ENCODE measurements at regions not wholly inside any gene's neighbourhood (a gene's known extent, or its start where the extent isn't known, plus 50 kb on each side); places are given as distances from the start of the nearest gene placed in this dataset.
A peak's percentile ranks its signal among the peaks of the same experiment; 100 is the strongest.

DNA sequence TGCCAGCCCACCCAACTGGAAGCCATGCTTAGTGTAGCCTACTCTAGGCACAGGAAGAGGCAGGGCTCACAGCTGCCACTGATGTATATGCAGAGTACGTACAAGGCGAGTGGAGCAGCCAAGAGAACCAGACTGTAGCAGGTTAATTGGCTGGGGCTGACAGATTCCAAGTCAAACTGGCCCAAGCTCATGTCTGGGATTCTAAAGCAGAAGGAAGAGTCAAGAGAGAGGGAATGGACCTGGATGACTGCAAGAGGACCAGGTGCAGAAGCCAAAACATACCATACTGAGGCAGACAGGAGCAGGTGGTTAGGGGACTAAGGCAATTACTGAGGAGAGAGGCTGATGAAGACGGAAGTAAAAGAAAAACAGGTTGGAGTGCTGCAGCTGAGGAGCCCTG lies 51.3 kb upstream of the LRRN2 start:
- Mint-ChIP-seq H3K4me3 (no peak overlapping the region), H3K36me3 (ENCODE audit: low read depth) (no peaks in the 10 kb centered on the region), H3K4me1 (no peaks in the 10 kb centered on the region), H3K9me3 (peaks cover 5% of the 10 kb centered on the region), H3K27me3 (peaks cover 30% of the 10 kb centered on the region), H3K27ac (no peak overlapping the region)
- ATAC-seq (replicated peaks), result no peak

DNA sequence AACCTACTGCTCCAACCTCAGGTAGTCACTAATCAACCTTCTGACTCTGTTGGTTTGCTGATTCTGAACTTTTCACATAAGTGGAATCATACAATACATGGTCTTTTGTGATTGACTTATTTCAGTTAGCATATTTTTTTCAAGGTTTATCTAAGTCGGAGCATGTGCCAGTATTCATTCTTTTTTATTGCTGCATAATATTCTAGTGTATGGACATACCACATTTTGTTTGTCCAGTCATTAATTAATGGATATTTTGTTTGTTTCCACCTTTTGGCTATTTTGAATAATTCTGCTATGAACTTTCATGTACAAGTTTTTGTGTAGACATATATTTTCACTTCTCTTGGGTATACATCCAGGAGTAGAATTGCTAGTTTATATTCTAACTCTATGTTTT lies 53.0 kb upstream of the LRRN2 start:
- Mint-ChIP-seq H3K9me3 (peaks cover 5% of the 10 kb centered on the region), H3K27ac (no peak overlapping the region), H3K4me3 (no peak overlapping the region), H3K36me3 (ENCODE audit: low read depth) (no peaks in the 10 kb centered on the region), H3K4me1 (no peaks in the 10 kb centered on the region), H3K27me3 (peaks cover 37% of the 10 kb centered on the region)
- no peak for ATAC-seq (replicated peaks)

DNA sequence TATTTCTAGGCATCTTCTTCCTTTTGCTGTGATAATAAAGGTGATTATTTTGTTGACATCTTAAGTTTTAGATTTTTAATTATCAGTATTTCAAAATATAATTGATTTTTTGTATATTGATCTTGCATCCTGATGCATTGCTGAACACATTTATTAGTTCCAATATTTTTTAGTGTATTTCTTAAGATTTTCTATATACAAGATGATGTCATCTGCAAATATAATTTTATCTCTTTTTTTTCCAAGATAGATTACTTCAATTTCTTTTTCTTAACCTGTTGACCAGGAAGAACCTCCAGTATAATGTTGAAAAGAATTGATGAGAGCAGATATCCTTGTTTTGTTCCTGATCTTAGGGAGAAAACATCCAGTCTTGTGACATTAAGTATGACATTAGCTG lies 54.8 kb upstream of the LRRN2 start:
- Mint-ChIP-seq H3K27ac (no peak overlapping the region), H3K27me3 (peaks cover 42% of the 10 kb centered on the region), H3K4me1 (no peaks in the 10 kb centered on the region), H3K9me3 (peaks cover 5% of the 10 kb centered on the region), H3K36me3 (ENCODE audit: low read depth) (no peaks in the 10 kb centered on the region), H3K4me3 (no peak overlapping the region)
- no peak for ATAC-seq (replicated peaks)

DNA sequence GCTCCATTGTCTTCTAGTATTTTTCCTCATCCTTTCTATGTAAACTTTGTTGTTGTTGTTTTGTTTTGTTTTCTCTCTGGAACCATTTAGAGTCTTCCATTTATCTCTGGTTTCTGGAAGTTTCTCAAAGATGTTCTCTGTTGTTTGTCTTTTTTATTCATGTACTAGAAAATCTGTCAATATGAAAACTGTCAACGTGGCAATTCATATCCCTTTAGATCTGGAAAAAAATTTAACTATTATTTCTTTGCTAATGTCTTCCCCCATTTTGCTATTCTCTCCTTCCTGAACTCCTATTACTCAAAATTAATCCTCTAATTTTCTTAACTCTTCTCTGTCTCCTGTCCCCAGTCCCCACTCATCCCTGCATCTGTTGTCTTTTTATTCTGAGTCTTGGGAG lies 55.9 kb upstream of the LRRN2 start:
- ATAC-seq (replicated peaks), result no peak
- Mint-ChIP-seq H3K27ac (no peak overlapping the region), H3K36me3 (ENCODE audit: low read depth) (no peaks in the 10 kb centered on the region), H3K4me1 (no peaks in the 10 kb centered on the region), H3K9me3 (peaks cover 5% of the 10 kb centered on the region), H3K27me3 (peaks cover 38% of the 10 kb centered on the region), H3K4me3 (no peak overlapping the region)

DNA sequence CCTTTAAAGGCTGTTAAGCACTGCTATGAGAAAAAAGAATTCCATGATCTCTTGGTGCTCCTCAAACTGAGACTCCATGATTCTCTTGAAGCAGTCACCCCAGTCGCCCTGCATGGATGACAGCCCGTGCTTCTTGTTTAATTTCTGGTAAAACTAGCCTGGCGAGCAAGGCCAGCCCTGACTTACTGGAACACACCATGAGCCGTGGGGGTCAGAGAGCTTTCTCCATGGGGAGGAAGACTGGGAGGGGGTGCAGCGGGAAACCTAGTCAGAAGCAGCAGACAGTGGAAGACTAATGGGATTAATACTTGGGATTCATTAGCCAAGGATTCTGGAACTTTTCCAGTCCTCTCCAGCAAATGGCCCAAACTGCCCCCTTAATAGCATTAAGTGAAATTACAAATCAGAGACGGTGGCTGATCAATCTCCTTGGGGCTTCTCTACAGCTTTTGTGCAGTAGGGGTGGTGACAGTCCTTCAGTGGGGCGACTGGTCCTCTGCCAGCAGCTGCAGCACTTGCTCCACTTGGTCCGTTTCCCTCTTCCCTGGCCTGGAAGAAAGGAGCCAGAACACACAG lies 57.2 kb upstream of the LRRN2 start:
- Mint-ChIP-seq H3K27ac (no peak overlapping the region), H3K4me1 (no peaks in the 10 kb centered on the region), H3K27me3 (peaks cover 34% of the 10 kb centered on the region), H3K9me3 (no peaks in the 10 kb centered on the region), H3K36me3 (ENCODE audit: low read depth) (no peaks in the 10 kb centered on the region), H3K4me3 (no peak overlapping the region)
- ATAC-seq (replicated peaks), result no peak

DNA sequence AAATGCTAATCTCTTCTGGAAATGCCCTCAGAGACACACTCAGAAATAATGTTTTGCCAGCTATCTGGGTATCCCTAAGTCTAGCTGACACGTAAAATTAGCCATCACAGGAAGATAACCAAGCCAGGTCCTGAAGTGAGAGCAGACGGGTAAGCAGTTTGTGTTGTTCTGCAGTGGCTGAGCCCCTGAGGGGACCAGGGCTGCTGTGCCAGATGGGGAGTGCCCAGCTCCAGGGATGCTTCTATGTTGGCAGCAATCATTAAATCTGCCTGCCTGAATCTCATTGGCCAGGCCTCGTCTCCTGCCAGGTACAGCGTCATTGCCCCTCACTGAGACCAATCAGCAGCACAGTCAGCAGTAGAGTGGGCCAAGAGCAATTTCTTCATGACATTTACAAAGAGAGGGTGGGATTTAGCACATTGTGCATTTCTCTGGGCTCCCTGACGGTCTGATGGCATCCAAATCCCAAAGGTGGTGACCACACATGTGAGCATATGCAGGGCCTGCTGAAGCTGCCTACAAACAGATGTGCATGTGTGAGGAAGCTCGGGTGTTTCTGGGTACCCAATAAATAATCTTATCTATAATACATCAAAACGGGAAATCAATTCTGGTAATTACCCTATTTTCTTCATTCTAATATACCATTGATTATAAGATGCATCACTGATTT lies 58.7 kb upstream of the LRRN2 start:
- H3K4me1 Mint-ChIP-seq, result no peaks in the 10 kb centered on the region
- H3K9me3 Mint-ChIP-seq, result no peaks in the 10 kb centered on the region
- no peak for ATAC-seq (replicated peaks)
- peaks cover 28% of the 10 kb centered on the region for H3K27me3 Mint-ChIP-seq
- no peak overlapping the region for H3K4me3 Mint-ChIP-seq
- no peak overlapping the region for H3K27ac Mint-ChIP-seq
- H3K36me3 Mint-ChIP-seq (ENCODE audit: low read depth), result no peaks in the 10 kb centered on the region

DNA sequence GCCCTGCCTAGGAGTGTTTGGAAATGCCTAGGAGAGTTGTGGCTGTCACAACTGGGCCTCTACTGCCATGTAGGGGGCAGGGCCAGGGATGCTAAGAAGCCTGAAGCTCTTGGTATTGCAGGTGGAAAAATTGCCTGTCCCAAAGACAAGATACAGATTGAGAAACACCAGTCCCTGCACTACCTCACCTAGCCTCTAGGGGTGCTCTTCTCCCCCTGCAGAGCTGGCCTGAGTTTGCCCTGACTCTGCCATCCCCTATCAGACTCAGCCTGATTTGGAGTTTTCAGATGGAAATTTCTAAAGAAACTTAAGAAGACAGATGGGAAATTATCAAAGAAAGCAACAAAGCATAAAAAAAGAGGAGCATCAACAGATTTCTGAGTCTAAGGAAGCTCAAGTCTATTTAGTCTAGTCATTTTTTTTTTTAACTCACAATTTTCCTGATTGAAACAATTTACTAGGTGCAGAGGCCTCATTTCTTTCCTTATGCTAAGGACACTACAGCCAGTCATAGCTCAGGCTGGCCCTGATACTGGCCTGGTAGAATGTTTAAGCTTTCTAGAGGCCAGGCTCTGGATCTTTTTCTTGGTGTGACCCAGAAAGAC lies 61.4 kb upstream of the LRRN2 start:
- H3K4me3 Mint-ChIP-seq, result no peak overlapping the region
- H3K27me3 Mint-ChIP-seq, result peaks cover 17% of the 10 kb centered on the region
- peak; percentile 77 for ATAC-seq (replicated peaks)
- H3K4me1 Mint-ChIP-seq, result no peaks in the 10 kb centered on the region
- H3K9me3 Mint-ChIP-seq, result no peaks in the 10 kb centered on the region
- H3K36me3 Mint-ChIP-seq (ENCODE audit: low read depth), result no peaks in the 10 kb centered on the region
- H3K27ac Mint-ChIP-seq, result no peak overlapping the region

DNA sequence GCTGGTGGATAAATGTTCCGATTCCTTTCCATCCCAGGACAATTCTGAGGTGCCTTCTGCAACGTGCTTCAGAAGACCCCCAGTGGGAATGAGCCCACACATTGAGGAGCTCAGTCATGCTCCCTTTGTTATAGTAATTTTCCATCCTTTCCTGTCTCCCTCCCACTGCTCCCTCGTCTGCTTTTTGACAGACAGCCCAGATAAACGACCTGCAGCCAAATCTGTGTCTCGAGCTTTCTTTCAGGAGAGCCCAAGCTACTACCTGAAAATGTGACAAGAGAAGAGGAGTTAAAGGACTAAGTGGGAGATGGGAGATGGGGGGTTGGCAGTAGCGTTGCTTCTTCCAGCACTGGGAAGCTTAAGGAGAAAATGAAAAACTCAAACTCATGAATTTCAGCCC lies 65.9 kb upstream of the LRRN2 start:
- no peak for ATAC-seq (replicated peaks)
- H3K9me3 Mint-ChIP-seq, result no peaks in the 10 kb centered on the region
- H3K36me3 Mint-ChIP-seq (ENCODE audit: low read depth), result no peaks in the 10 kb centered on the region
- H3K4me3 Mint-ChIP-seq, result no peak overlapping the region
- H3K4me1 Mint-ChIP-seq, result no peaks in the 10 kb centered on the region
- no peak overlapping the region for H3K27ac Mint-ChIP-seq
- H3K27me3 Mint-ChIP-seq, result peaks cover 12% of the 10 kb centered on the region

DNA sequence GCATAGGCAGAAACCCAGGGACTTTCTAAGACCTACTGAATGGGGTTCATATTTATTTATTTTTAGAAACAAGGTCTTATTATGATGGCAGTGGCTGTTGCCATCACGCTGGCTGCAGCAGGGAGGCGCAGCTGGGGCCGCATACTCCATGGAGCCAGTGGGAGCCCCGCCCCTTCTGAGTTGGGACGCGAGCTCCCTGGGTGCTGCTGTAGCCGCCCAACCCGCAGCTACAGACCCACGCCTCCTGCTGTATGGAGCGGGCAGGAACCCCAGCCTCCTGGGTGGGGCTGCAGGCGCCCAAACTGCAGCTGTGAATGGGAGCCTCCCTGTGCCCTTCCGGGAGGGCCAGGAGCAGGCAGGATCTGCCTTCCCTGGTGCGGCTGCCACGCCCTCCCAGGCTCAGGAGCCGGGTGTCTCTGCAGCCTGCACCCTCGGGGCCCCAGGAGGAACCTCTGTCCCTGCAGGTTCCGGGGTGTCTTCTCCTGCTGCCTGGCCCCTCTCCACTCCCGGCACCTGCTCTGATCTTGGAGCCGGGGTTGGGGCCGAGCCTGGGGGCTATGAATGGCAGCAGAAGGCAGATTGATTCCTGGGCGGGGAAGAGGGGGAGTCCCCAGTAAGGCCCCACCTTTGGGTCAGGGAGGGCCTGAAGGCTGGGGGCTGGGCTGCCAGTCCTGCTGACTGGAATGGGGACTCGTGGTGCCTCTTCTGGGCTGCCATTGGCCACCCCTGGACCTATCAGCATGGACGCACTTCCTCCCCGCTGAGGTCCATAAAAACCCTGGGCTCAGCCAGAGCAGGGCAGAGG lies 66.5 kb upstream of the LRRN2 start:
- Mint-ChIP-seq H3K27me3 (peaks cover 12% of the 10 kb centered on the region), H3K4me3 (no peak overlapping the region), H3K4me1 (no peaks in the 10 kb centered on the region), H3K9me3 (no peaks in the 10 kb centered on the region), H3K27ac (no peak overlapping the region), H3K36me3 (ENCODE audit: low read depth) (no peaks in the 10 kb centered on the region)
- ATAC-seq (replicated peaks), result no peak

DNA sequence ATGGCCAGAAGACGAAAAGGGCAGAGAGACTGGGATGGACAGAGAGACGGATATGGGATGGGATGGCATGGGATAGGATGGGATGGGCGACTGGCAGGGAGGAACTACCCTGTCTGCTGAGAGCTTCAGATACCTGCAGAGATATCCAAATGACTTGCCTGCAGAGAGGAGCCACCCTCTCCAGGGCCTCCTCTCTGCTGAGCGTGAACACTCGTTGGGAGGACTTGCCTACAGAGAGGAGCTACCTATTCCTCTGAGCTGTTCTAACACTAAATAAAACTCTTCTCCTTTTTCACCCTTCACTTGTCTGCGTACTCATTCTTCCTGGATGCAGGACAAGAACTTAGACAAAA lies 67.1 kb upstream of the LRRN2 start:
- Mint-ChIP-seq H3K36me3 (ENCODE audit: low read depth) (no peaks in the 10 kb centered on the region), H3K27me3 (peaks cover 12% of the 10 kb centered on the region), H3K4me1 (no peaks in the 10 kb centered on the region), H3K4me3 (no peak overlapping the region), H3K27ac (no peak overlapping the region), H3K9me3 (no peaks in the 10 kb centered on the region)
- ATAC-seq (replicated peaks), result no peak

DNA sequence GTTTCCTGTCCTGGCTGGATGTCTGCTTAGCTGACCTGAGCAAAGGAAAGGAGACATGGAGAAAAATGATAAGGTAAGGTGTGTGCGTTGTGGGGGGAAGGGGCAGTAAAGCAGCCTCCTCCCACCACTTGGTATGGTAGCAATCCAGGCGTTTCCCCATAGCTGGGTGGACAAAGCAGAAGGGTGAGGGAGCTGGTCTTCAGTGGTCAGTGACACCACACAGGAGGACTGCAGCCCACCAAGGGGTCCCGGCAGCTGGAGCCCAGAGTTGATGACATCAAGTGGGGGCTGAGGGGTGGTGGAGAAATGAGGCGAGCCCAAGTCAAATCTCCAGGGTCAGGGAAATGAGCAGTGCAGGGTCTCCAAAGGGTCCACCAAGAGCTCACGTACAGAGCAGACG lies 69.3 kb upstream of the LRRN2 start:
- H3K36me3 Mint-ChIP-seq (ENCODE audit: low read depth), result no peaks in the 10 kb centered on the region
- peaks cover 12% of the 10 kb centered on the region for H3K27me3 Mint-ChIP-seq
- no peak overlapping the region for H3K27ac Mint-ChIP-seq
- no peak overlapping the region for H3K4me3 Mint-ChIP-seq
- ATAC-seq (replicated peaks), result no peak
- H3K9me3 Mint-ChIP-seq, result no peaks in the 10 kb centered on the region
- H3K4me1 Mint-ChIP-seq, result no peaks in the 10 kb centered on the region

DNA sequence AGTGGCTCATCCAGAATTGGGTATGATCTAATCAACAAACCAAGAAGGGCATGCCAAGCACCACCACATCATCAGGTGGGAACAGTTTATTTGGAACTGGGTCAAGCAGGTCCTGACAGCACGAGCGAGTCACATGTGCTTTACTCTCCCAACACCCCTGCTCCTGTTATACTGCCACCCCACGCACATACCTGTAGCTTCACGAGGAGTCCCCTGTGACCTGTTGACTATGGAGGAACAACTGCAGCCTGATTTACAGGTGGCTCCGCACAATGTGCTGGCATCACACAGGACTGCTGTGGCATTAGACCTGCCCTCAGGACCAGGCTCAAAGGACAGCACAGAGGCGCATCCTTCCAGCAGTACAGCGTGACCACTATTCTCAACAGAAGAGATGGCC lies 70.8 kb upstream of the LRRN2 start:
- ATAC-seq (replicated peaks), result no peak
- Mint-ChIP-seq H3K9me3 (no peaks in the 10 kb centered on the region), H3K36me3 (ENCODE audit: low read depth) (no peaks in the 10 kb centered on the region), H3K27me3 (peaks cover 12% of the 10 kb centered on the region), H3K27ac (no peak overlapping the region), H3K4me1 (no peaks in the 10 kb centered on the region), H3K4me3 (no peak overlapping the region)

DNA sequence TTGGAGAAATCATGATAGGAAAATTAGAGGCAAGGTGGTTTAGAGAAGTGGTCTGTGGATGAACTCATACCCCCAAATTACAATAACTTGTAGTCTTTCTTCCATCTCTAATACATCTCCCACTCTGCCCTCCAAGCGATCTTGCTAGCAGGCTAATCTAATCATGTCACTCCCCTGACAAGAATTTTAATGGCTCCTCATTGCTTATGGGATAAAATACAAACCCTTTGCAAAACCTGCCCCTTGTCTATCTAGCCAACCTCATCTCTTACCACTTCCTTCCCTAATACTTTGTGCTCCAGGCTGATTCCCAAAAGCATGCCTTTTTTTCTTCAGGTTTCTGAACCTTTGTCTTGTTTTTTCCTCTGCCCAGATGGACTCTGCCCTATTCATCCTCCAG lies 71.3 kb upstream of the LRRN2 start:
- no peak for ATAC-seq (replicated peaks)
- Mint-ChIP-seq H3K4me1 (no peaks in the 10 kb centered on the region), H3K27ac (no peak overlapping the region)

DNA sequence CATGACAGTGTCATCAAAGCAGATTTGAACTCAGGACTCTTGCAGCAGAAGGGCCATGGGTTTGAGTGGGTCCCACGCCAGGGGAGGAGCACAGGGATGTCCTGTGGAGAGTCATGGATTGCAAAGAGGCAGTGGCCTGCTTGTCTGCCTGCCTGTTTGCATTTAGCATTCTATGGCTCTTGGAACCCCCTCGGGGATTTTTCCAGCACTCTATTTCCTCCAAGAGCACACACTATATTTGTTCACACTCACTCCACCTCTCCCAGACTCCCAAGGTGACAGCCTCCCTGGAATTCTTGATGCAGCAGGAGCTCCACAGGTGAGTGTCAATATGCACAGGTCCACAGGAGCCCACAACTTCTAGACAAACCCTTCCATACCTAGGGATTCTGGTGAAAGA lies 73.1 kb upstream of the LRRN2 start:
- Mint-ChIP-seq H3K27me3 (peaks cover 5% of the 10 kb centered on the region), H3K27ac (no peak overlapping the region), H3K36me3 (ENCODE audit: low read depth) (no peaks in the 10 kb centered on the region), H3K9me3 (no peaks in the 10 kb centered on the region), H3K4me3 (no peak overlapping the region), H3K4me1 (peaks cover 3% of the 10 kb centered on the region)
- ATAC-seq (replicated peaks), result no peak

More for the DNA sequence above, 71.3 kb upstream of the LRRN2 start:
- H3K36me3 Mint-ChIP-seq (ENCODE audit: low read depth), result no peaks in the 10 kb centered on the region
- no peaks in the 10 kb centered on the region for H3K9me3 Mint-ChIP-seq
- H3K27me3 Mint-ChIP-seq, result peaks cover 12% of the 10 kb centered on the region
- no peak overlapping the region for H3K4me3 Mint-ChIP-seq

DNA sequence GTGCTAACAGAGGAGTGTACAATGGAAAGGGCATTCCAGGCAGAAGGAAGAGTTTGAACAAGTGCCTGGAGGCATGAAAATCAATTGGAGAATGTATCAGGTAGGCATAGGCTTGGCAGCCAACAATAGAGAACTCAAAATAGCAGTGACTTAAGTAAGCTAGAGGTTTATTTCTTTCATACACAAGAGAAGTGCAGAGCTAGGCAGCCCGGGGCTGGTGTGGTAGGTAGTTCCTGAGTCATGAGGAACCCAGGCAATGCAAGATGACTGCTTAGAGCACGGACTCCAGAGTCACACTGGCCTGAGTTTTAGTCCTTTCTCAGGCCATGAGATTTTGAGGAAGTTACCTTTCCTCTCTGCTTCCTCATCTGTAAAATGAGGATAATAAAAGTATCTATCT lies 74.8 kb upstream of the LRRN2 start:
- Mint-ChIP-seq H3K4me3 (no peak overlapping the region), H3K27me3 (no peaks in the 10 kb centered on the region), H3K27ac (no peak overlapping the region), H3K9me3 (no peaks in the 10 kb centered on the region), H3K36me3 (ENCODE audit: low read depth) (no peaks in the 10 kb centered on the region), H3K4me1 (peaks cover 5% of the 10 kb centered on the region)
- no peak for ATAC-seq (replicated peaks)

Data from activated T-helper 17 cell treated with anti-CD3 and anti-CD28 coated beads, Interleukin-2, amount 50 U/mL, for 72 hours (primary cell).